BJ (cell line): ENCODE measurements at regions not wholly inside any gene's neighbourhood (a gene's known extent, or its start where the extent isn't known, plus 50 kb on each side); places are given as distances from the start of the nearest gene placed in this dataset.

Experiments
- CTCF ChIA-PET: fragments of 350-600 bp; formaldehyde crosslinking; extraction: SDS; loops from one replicate; lab custom pipeline; 2021; ENCODE audit warnings: antibody characterized with exemption, inconsistent platforms; lab: Yijun Ruan, JAX
- POLR2A ChIA-PET: fragments of 300-600 bp; sonication (Branson Sonifier 250); formaldehyde crosslinking; extraction: SDS; loops from one replicate; lab custom pipeline; 2021; ENCODE audit warnings: antibody characterized with exemption; lab: Charles Lee
- DNase-seq: peaks from one replicate; pipeline ENCODE4 v3.0.0-alpha.2; 2011; ENCODE audit warnings: low read depth
- H3K27me3 ChIP-seq: 2 replicates; pipeline ENCODE4 v1.6.0; 2011; ENCODE audit warnings: low read length; ENCODE audit not compliant: control insufficient read depth, insufficient read depth
- H3K36me3 ChIP-seq: 2 replicates; pipeline ENCODE4 v1.5.1; 2011; ENCODE audit warnings: low read length; ENCODE audit not compliant: control insufficient read depth, insufficient read depth
- H3K4me3 ChIP-seq: 2 replicates; pipeline ENCODE4 v1.5.1; 2011; ENCODE audit warnings: low read depth, mild to moderate bottlenecking, control low read depth, low read length
- TF ChIP-seq, protein P1 (sequence below): IDR thresholded peaks from 2 replicates; pipeline ENCODE4 v1.5.1; 2011; ENCODE audit warnings: low read depth, mild to moderate bottlenecking, control low read depth, inconsistent platforms, low read length, moderate library complexity; ENCODE audit not compliant: insufficient read depth

DNA sequence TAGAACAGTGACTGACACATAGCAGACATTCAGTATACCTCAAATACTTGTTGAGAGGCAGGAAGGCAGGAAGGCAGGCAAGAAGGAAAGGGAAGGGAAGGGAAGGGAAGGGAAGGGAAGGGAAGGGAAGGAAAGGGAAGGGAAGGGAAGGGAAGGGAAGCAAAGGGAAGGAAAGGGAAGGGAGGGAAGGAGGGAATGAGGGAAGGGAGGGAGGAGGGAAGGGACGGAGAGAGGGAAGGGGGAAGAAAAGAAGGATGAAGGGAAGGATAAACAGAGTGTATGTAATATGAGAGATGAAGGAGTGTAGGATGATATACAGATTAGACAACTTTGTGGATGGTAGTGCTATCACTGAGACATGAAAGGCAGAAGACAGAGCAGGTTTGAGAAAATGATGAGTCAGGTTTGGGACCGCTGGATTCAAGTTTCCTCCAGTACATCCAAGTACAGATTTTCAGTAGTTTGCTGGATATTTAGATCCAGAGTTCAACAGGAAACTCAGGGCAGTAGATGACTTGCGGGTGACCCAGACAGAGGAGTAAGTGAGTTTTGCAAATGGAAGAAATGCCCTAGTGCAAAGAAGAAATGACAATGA lies 85.9 kb downstream of the MAFB start:
- H3K4me3 ChIP-seq: no peak overlapping the region
- POLR2A ChIA-PET: no interaction called here
- TF ChIP-seq, protein P1, sequence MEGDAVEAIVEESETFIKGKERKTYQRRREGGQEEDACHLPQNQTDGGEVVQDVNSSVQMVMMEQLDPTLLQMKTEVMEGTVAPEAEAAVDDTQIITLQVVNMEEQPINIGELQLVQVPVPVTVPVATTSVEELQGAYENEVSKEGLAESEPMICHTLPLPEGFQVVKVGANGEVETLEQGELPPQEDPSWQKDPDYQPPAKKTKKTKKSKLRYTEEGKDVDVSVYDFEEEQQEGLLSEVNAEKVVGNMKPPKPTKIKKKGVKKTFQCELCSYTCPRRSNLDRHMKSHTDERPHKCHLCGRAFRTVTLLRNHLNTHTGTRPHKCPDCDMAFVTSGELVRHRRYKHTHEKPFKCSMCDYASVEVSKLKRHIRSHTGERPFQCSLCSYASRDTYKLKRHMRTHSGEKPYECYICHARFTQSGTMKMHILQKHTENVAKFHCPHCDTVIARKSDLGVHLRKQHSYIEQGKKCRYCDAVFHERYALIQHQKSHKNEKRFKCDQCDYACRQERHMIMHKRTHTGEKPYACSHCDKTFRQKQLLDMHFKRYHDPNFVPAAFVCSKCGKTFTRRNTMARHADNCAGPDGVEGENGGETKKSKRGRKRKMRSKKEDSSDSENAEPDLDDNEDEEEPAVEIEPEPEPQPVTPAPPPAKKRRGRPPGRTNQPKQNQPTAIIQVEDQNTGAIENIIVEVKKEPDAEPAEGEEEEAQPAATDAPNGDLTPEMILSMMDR: no peak
- H3K36me3 ChIP-seq: no peaks in the 10 kb centered on the region
- CTCF ChIA-PET: no interaction called here
- no peak for DNase-seq
- H3K27me3 ChIP-seq: no peaks in the 10 kb centered on the region

DNA sequence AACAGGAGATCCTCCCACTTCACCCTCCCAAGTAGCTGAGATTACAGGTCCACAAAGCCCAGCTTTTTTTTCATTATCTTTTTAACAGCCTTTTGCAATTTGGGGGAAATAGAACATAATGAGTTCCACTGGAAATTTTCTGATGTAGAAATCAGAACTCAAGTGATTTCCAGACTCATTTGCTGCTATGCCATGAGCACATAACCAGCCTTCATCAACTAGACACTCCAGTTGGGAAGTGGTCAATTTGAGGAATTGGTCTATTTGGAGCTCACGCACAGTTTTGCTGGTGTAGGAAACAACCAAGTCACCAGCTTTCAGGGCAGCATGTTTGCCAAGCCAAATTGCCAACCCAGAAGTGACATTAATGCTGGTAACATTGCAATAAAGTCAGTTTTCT lies 86.7 kb downstream of the MAFB start:
- TF ChIP-seq, protein P1: no peak
- Histone ChIP-seq H3K4me3 (no peak overlapping the region), H3K27me3 (no peaks in the 10 kb centered on the region), H3K36me3 (no peaks in the 10 kb centered on the region)
- no peak for DNase-seq
- ChIA-PET POLR2A (no interaction called here), CTCF (no interaction called here)

DNA sequence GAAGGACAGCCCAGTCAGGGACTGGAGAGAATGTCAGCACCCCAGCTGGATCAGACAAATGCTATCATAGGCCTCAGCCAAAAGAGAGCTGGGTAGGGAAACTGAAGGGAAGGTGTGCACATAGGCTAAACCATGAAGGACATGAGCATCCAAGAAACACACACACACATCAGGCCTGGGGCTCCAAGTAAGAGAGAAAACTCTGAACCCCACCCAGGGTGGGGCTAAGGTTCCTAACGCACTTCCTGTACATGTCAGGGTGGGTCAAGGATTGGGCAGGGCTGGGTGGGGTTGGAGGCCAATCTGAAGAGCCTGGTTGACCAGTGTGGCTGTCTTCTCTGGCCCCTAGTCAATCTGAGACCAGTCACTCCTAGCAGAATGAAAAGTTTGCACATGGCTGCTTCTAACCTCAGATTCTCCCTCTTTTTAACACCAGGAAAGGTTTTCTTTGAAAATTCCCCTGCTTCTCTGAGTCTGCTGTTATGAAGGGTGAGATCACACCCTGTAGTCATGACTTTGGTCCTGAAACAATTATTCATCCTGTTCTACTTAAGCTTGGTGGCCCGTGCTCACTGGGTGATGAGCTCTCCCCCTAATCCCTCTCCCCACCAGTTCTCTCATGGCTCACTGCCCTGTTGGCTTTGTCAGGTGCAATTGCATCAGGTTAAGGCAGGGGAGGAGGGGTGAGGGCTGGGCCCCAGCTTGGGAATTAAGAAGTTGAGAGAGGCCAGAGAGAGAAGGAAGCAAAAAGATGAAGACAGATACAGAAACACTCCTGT lies 88.4 kb downstream of the MAFB start:
- TF ChIP-seq, protein P1: no peak
- Histone ChIP-seq H3K4me3 (no peak overlapping the region), H3K36me3 (no peaks in the 10 kb centered on the region), H3K27me3 (no peaks in the 10 kb centered on the region)
- no peak for DNase-seq
- ChIA-PET POLR2A (no interaction called here), CTCF (no interaction called here)

DNA sequence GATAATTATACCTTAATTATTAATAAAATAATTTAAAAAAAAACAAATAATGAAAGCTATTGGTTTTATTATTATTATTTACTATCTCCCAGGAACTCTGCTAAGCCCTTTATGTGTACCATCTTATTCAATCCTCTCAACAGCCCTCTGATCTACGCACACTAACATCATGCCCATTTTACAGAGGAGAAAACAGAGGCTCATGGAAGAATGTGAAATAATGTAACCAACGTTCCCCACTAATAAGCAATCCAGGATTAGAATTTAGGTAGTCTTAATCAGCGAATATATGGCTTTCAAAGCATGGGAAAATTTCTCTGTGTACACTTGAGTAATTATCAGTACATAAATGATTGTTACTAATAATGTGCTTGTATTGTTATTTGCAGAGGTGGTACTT lies 89.0 kb downstream of the MAFB start:
- ChIA-PET CTCF (no interaction called here), POLR2A (no interaction called here)
- TF ChIP-seq, protein P1: no peak

DNA sequence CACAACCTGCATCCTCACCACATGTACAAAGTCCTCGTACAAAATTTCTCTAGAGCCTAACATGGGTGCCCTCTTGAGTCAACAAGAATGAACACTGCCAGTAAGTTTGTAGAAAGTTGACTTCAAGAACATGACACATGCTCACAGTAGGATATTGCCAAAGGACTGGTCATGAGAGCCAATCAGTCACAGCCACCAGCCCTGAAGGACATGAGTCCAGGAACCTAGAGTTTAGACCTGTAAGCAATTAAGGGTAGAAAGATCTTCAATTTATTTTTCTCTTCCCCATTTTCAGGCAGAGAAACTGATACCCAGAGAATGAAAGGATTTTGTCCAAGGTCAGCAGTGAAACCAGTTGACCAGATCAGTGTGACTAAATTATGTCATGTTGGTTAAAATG lies 96.1 kb downstream of the MAFB start:
- TF ChIP-seq, protein P1: no peak
- Histone ChIP-seq H3K27me3 (no peaks in the 10 kb centered on the region), H3K4me3 (no peak overlapping the region), H3K36me3 (no peaks in the 10 kb centered on the region)
- DNase-seq: no peak
- POLR2A ChIA-PET: no interaction called here
- CTCF ChIA-PET: no interaction called here

More for the DNA sequence above, 89.0 kb downstream of the MAFB start:
- no peak overlapping the region for H3K4me3 ChIP-seq
- no peak for DNase-seq
- H3K27me3 ChIP-seq: no peaks in the 10 kb centered on the region
- no peaks in the 10 kb centered on the region for H3K36me3 ChIP-seq
